T47D (cell line): ENCODE measurements at regions not wholly inside any gene's neighbourhood (a gene's known extent, or its start where the extent isn't known, plus 50 kb on each side); places are given as distances from the start of the nearest gene placed in this dataset.
A peak's percentile ranks its signal among the peaks of the same experiment; 100 is the strongest.
"Not testable (repeated sequence)": the region's sequence is repeated elsewhere in the genome, so short reads cannot be mapped to it uniquely, and the experiment has no call there.

Experiments
- DNase-seq, 2 experiments: peaks; one replicate each; pipeline versions ENCODE4 v3.0.0 to v3.0.0-alpha.2; 2011 to 2012; ENCODE audit warnings: low read depth in 1 of 2, low spot score in 1 of 2
- JUND ChIP-seq: IDR thresholded peaks from 2 replicates; pipeline ENCODE4 v1.6.1; 2012; ENCODE audit warnings: low read depth
- in situ Hi-C: cut with HindIII; loops from 2 replicates; pipeline ENCODE4 v1.10.0; 2016; ENCODE audit warnings: low sequenced_read_pairs, low pct_unique_long_range_greater_than_20kb

DNA sequence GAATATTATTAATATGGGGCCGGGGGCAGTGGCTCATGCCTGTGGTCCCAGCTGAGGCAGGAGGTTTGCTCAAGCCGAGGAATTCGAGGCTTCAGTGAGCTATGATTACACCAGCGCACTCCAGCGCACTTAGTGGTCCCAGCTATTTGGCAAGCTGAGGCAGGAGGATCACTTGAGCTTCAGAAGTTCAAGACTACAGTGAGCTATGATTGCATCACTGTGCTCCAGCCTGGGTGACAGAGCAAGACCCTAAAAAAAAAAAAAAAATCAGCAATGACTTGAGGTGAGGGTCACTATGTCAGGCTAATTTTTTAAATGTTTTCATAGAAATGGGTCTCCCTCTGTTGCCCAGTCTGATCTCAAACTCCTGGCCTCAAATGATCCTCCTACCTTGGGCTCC is 243.4 kb downstream of the RBM19 start:
- no peak for DNase-seq
- in situ Hi-C loops: no loop called here
- no peak for TF ChIP-seq JUND

DNA sequence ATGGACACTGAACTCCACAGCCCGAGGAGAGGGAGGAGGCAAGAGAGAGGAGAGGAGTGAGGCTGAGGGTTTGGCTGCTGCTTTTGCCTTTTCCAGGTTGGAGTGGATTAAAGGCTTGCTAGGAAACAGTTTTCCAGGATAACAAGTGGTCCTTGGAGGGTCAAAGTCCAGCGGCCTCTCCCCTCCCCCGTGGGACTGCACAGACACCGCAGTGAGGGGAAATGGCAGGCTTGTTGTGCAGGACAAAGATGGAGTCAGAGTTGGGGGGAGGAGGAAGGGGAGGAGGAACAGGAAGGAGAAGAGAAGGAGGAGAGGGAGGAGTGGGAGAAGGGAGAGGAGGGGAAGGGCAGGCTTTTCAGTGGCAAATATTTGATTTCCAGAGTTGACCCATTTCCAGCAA is 245.5 kb downstream of the RBM19 start:
- TF ChIP-seq JUND: no peak
- in situ Hi-C loops: no loop called here
- no peak for DNase-seq

DNA sequence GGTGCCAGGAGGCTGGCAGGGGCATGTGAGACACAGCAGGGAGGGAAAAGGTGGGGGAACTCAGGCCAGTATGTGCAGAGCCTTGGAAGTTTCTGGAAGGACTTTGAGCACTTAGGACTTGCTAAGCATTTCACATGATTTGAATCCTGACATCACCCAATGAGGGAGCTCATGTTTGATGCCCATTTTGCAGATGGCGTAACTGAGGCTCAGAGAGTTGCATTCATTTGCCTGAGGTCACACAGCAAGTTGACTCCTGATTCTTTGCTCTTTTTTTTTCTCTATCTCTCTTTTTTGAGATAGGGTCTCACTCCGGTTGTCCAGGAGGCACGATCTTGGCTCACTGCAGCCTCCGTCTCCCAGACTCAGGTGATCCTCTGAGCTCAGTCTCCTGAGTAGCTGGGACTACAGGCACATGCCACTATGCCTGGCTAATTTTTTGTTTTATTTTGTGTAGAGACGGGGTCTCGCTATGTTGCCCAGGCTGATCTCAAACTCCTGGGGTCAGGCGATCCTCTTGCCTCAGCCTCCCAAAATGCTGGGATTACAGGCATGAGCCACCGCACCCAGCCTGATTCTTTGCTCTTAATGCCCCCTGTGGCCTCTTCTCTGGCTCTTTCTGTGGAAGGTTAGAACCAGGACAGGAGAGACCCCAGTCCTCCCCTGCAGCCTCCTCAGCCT is 246.1 kb downstream of the RBM19 start:
- no peak for TF ChIP-seq JUND
- DNase-seq: no peak
- in situ Hi-C loops: no loop called here

DNA sequence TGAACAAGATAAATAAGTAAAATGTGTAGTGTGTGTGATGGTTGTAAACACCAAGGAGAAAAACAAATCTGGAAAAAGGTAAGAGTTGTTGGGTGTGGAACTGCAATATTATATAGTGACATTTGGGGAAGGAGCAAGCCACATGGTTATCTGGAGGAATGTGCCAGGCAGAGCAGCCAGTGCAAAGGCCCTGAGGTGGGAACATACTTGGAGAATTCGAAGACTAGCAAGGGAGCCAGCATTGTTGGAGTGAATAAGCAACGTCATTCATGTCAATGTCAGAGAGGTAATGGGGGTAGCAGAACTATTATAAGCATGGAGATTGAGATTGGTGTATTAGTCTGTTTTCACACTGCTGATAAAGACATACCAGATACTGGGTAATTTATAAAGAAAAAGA is 241.5 kb upstream of the LHX5 start:
- DNase-seq: no peak
- TF ChIP-seq JUND: no peak
- in situ Hi-C loops: no loop called here

DNA sequence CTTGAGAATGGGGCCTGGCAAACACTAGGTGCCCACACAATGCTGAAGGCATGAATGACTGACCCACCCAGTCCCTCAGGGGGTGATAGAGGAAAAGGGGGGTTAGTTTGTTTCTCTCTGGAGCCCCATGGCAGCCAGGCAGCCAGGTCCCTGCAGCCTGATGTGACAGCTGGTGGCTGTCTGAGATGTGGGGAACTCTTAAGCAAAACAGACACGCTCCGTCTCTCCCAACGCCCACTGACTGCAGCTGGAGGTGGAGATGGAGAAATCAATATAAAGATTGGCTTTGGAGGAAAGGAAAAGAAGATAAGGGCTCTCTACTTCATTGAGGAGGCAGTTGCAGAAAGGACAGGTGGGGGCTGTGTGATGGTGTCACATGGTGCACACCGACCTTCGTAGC is 240.8 kb upstream of the LHX5 start:
- TF ChIP-seq JUND: no peak
- in situ Hi-C loops: no loop called here
- no peak for DNase-seq

DNA sequence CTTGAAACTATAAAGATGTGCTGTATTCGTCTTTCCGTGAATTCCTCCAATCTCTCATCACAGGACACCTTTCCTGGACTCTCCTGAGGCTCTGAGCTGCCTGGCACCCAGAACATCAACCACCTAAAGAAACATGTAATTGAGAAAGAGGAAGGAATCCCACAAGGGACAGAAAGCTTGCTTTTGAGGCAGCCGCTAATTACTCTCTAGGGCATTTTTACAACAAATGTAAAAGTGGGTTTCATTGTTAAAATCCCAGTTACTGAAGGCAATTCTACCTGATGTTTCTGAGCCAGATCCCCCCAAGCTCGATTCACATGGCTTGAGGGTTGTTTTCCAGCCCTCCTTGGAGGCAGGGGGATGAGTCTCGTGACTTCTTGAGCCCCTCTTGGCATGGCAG is 238.5 kb upstream of the LHX5 start:
- TF ChIP-seq JUND: no peak
- no peak for DNase-seq
- in situ Hi-C loops: no loop called here

DNA sequence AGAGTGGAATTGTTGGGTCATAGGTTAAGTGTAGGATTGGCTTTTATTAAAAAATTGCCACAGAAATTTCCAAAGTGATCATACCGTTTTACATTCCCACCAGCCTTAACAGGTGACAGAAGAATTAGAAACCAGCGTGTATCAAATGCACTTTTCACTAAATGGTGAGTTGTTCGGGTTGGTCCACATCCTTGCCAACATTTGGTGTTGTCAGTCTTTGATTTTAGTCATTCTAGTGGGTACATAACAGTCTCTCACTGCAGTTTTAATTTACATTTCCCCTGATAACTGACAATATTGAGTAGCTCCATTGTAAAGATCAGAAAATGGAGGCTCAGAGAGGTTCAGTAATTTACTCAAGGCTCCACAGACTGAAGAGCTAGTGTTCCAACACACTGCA is 237.8 kb upstream of the LHX5 start:
- DNase-seq: no peak
- TF ChIP-seq JUND: no peak
- in situ Hi-C loops: no loop called here

DNA sequence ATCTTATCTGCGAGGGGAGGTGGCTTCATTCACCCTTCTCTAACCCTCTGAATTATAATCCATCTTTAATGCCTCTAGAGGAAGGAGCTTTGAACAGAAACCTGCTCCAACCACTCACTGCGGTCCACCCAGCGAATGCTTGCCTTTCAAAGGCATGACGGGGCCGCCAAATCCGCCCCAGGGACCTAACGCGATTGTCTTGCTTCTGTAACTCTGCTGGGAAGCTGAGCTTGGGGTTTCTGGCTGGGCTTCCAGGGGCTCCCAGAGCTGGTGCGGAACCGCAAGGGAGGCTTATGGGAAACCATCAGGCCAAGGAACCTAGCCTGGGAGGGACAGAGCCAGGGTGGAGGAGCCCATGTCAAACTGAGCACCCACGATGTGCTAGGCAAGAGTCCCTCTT is 231.2 kb upstream of the LHX5 start:
- DNase-seq: no peak
- no peak for TF ChIP-seq JUND
- in situ Hi-C loops: no loop called here

DNA sequence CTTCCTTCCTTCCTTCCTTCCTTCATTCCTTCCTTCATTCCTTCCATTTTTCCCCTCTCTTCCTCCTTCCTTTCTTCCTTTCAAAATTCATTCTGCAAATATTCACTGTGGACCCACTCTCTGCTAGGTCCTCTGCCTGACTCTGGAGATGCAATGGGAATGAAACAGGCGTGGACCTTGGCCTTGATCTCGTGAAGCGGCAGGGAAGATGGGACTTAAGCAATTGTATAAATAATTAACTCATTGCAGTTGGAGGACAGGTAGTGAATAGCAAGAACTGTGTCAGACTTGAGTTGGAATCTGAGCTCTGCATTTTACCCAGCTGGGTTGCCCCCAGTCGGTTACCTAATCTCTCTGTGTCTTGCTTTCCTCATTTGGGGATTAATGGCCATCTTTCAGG is 230.6 kb upstream of the LHX5 start:
- no peak for DNase-seq
- TF ChIP-seq JUND: no peak
- in situ Hi-C loops: no loop called here

DNA sequence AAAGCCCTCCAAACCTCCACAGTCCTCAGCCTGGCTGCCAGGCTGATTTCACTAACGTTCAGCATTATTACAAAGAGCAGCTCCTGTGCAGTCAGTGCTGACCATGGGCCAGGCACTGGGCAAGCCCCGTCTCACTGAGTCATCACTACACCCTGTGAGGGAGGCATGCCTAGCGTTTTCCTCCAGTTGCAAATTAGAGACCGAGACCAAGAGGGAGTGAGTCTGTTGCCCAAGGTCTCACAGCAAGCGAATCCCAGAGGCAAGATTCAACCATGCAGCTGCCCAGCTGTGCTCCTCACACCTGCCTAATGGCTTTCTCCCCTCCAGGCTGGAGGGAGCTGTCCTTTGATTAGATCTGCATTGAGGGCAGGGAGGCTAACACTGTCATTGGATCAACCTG is 229.3 kb upstream of the LHX5 start:
- TF ChIP-seq JUND: no peak
- no peak for DNase-seq
- in situ Hi-C loops: no loop called here

DNA sequence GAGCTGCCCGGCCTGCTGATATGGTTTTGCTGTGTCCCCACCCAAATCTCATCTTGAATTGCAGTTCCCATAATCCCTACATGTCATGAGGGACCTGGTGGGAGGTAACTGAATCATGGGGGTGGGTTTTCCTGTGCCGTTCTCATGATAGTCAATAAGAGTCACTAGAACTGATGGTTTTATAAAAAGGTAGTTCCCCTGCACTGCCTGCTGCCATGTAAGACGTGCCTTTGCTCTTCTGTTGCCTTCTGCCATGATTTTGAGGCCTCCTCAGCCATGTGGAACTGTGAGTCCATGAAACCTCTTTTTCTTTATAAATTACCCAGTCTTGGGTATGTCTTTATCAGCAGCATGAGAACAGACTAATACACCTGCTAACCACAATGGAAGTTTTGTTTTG is 228.3 kb upstream of the LHX5 start:
- in situ Hi-C loops, DNase-seq: not testable (repeated sequence)

DNA sequence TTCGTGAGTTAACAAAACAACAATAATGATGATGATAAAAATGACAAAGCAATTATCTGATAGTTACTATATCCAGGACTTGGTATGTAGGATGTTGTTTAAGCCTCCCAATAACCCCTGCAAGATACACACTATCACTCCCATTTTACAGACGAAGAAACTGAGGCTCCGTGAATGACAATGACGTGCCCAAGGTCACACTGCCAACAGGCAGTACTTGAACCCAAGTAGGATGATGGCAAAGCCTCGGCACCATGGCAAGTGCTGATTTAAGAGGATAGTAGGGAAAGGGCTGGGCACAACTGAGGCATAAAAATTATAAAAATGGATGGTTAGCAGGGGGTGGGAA is 226.8 kb upstream of the LHX5 start:
- no peak for TF ChIP-seq JUND
- no peak for DNase-seq
- in situ Hi-C loops: no loop called here

DNA sequence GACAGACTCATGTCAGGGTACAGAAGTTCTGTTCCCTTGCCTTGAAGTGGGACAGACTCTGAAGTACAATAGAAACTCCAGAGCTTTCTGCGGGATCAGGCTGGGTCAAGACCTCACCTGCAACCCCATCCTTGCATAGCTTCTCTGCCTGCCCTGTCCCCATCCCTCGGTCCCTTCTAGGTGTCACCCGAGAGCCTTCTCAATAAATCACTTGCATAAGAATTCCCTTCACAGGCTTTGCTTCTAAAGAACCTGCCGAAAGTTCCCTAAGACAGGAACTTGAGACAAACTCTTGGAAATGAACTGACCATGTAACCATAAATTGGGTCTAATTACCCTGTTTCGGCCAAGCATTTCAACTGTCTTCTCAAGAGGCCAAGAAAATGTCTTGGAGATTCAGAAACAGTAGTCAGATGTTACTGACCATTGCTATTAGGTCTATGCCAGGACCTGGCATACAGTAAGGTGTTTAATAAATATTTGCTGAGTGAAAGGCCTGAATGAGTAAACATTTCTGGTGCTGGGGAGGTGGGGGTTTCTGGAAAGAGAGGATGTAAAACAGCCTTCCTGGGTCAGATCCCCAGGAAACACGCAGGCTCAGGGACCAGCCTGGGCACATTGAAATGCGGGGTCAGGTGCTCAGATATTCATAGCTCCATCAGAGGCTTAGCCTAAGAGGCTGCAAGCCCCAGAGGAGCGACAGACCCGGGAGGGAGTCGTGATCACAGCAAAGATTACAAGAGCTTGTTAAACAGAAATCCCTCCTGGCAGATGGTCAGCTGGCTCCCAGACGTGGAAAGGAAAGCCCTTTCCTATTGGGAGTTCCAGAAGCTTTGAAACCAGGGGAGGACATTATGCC is 226.2 kb upstream of the LHX5 start:
- no peak for TF ChIP-seq JUND
- in situ Hi-C loops: no loop called here
- DNase-seq: peak in 1 of 2 experiments; percentile 43

DNA sequence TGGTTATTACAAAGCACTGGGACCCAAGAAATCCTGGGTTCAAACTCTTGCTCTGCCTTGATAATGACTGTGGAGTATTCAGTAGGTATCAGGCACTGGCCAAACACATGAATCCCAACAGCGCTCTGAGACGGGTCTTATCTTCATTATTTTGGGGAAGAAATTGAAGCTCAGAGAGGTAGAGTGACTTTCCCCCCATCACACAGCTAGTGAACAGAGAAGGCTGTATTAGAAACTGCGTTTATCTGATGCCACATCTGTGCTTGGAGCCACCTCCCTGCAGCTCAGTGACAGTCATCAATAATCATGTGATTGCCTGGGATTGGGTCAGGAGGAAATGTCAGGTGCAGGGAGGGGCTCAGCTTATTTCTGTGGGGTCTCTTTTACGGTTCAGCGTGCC is 225.4 kb upstream of the LHX5 start:
- TF ChIP-seq JUND: no peak
- DNase-seq: no peak
- in situ Hi-C loops: no loop called here
